HEK293 (cell line): ENCODE measurements at regions not wholly inside any gene's neighbourhood (a gene's known extent, or its start where the extent isn't known, plus 50 kb on each side); places are given as distances from the start of the nearest gene placed in this dataset.

Source experiments
- CTCF ChIA-PET: fragments of 350-600 bp; formaldehyde crosslinking; extraction: SDS; loops from one replicate; lab custom pipeline; 2021; ENCODE audit warnings: antibody characterized with exemption; lab: Yijun Ruan, JAX
- POLR2A ChIA-PET: fragments of 300-600 bp; formaldehyde crosslinking; extraction: SDS; loops from one replicate; lab custom pipeline; 2020; ENCODE audit warnings: antibody characterized with exemption, inconsistent platforms; lab: Yijun Ruan, JAX
- H3K27ac ChIP-seq: fragments of 200-500 bp; sonication (Bioruptor generic); 2 replicates; pipeline ENCODE4 v1.5.1; 2014; ENCODE audit warnings: low read depth, low read length, control low read depth, inconsistent platforms; ENCODE audit errors: extremely low read depth
- H3K36me3 ChIP-seq, 2 experiments: fragments of 200-500 bp in 1 of 2; sonication (Bioruptor generic) in 1 of 2; 1 replicate in 1 of 2; 2 replicates in 1 of 2; pipeline ENCODE4 v1.5.1; 2014 to 2017; ENCODE audit warnings: inconsistent platforms in 2 of 2, low read length in 2 of 2; ENCODE audit not compliant: control insufficient read depth in 2 of 2, insufficient read depth in 1 of 2
- H3K4me1 ChIP-seq: fragments of 200-500 bp; sonication (Bioruptor generic); 2 replicates; pipeline ENCODE4 v1.5.1; 2014; ENCODE audit warnings: mild to moderate bottlenecking, low read length, inconsistent platforms; ENCODE audit not compliant: control insufficient read depth, insufficient read depth
- H3K4me3 ChIP-seq: 2 replicates; pipeline ENCODE4 v1.5.1; 2011; ENCODE audit warnings: low read depth, mild to moderate bottlenecking, control low read depth, low read length, moderate library complexity
- H3K9me3 ChIP-seq: fragments of 200-500 bp; sonication (Bioruptor generic); 2 replicates; pipeline ENCODE4 v1.5.1; 2014; ENCODE audit warnings: low read depth, low read length, inconsistent platforms; ENCODE audit not compliant: control insufficient read depth, insufficient read depth
- BCL11B ChIP-seq: fragments of 450-650 bp; formaldehyde crosslinking; IDR thresholded peaks from 2 replicates; pipeline ENCODE4 v1.5.1; 2016; ENCODE audit warnings: low read depth, missing biosample characterization, missing genetic modification characterization
- GLI2 ChIP-seq: fragments of 450-650 bp; formaldehyde crosslinking; IDR thresholded peaks from 2 replicates; pipeline ENCODE4; 2017; ENCODE audit warnings: missing biosample characterization, missing genetic modification characterization, low read depth, borderline replicate concordance
- GLIS2 ChIP-seq: fragments of 450-650 bp; formaldehyde crosslinking; IDR thresholded peaks from 2 replicates; pipeline ENCODE4 v1.5.1; 2016; ENCODE audit warnings: missing biosample characterization, missing genetic modification characterization
- HOXD13 ChIP-seq: sonication (generic); formaldehyde crosslinking; IDR thresholded peaks from 2 replicates; pipeline ENCODE4 v1.8.0; 2022; ENCODE audit warnings: missing genetic modification reagents, borderline replicate concordance
- KLF9 ChIP-seq: fragments of 450-650 bp; formaldehyde crosslinking; IDR thresholded peaks from 2 replicates; pipeline ENCODE4 v1.5.1; 2016; ENCODE audit warnings: missing biosample characterization, missing genetic modification characterization, low read depth
- MZF1 ChIP-seq: fragments of 450-650 bp; formaldehyde crosslinking; IDR thresholded peaks from 2 replicates; pipeline ENCODE4 v1.5.1; 2017; ENCODE audit warnings: missing biosample characterization, missing genetic modification characterization, borderline replicate concordance
- OVOL3 ChIP-seq: fragments of 450-650 bp; formaldehyde crosslinking; IDR thresholded peaks from 2 replicates; pipeline ENCODE4 v1.5.1; 2016; ENCODE audit warnings: missing biosample characterization, missing genetic modification characterization
- REPIN1 ChIP-seq: fragments of 450-650 bp; formaldehyde crosslinking; IDR thresholded peaks from 2 replicates; pipeline ENCODE4 v1.5.1; 2017; ENCODE audit warnings: missing biosample characterization, missing genetic modification characterization, low read depth
- SP7 ChIP-seq: fragments of 450-650 bp; formaldehyde crosslinking; IDR thresholded peaks from 2 replicates; pipeline ENCODE4 v1.5.1; 2016; ENCODE audit warnings: missing biosample characterization, missing genetic modification characterization
- TCF7L2 ChIP-seq: IDR thresholded peaks from 2 replicates; pipeline ENCODE4 v1.6.1; 2011; ENCODE audit warnings: low read depth, mild to moderate bottlenecking, inconsistent platforms, low read length, moderate library complexity, borderline replicate concordance
- YY1 ChIP-seq: fragments of 450-650 bp; formaldehyde crosslinking; IDR thresholded peaks from 2 replicates; pipeline ENCODE4 v1.5.1; 2018; ENCODE audit warnings: missing biosample characterization, missing genetic modification characterization
- ZBTB17 ChIP-seq: fragments of 450-650 bp; formaldehyde crosslinking; IDR thresholded peaks from 2 replicates; pipeline ENCODE4 v1.5.1; 2016; ENCODE audit warnings: missing biosample characterization, missing genetic modification characterization
- ZBTB21 ChIP-seq: fragments of 450-650 bp; formaldehyde crosslinking; IDR thresholded peaks from 2 replicates; pipeline ENCODE4 v1.5.1; 2017; ENCODE audit warnings: missing biosample characterization, missing genetic modification characterization
- ZBTB48 ChIP-seq: fragments of 450-650 bp; formaldehyde crosslinking; IDR thresholded peaks from 2 replicates; pipeline ENCODE4 v1.5.1; 2016; ENCODE audit warnings: missing biosample characterization, missing genetic modification characterization
- ZNF10 ChIP-seq: fragments of 450-650 bp; formaldehyde crosslinking; IDR thresholded peaks from 2 replicates; pipeline ENCODE4 v1.5.1; 2017; ENCODE audit warnings: missing biosample characterization, missing genetic modification characterization
- ZNF132 ChIP-seq: fragments of 450-650 bp; formaldehyde crosslinking; IDR thresholded peaks from 2 replicates; pipeline ENCODE4 v1.5.1; 2017; ENCODE audit warnings: missing biosample characterization, missing genetic modification characterization, borderline replicate concordance
- ZNF561 ChIP-seq: fragments of 450-650 bp; IDR thresholded peaks from 2 replicates; pipeline ENCODE4 v1.5.1; 2018; ENCODE audit warnings: missing biosample characterization, missing genetic modification characterization, borderline replicate concordance
- ZNF571 ChIP-seq: fragments of 450-650 bp; formaldehyde crosslinking; IDR thresholded peaks from 2 replicates; pipeline ENCODE4 v1.5.0; 2017; ENCODE audit warnings: missing biosample characterization, missing genetic modification characterization
- ZNF658 ChIP-seq: fragments of 450-650 bp; formaldehyde crosslinking; IDR thresholded peaks from 2 replicates; pipeline ENCODE4; 2016; ENCODE audit warnings: missing biosample characterization, missing genetic modification characterization
- ZNF776 ChIP-seq: fragments of 450-650 bp; formaldehyde crosslinking; IDR thresholded peaks from 2 replicates; pipeline ENCODE4 v1.5.0; 2017; ENCODE audit warnings: missing biosample characterization, missing genetic modification characterization, borderline replicate concordance
- ZNF785 ChIP-seq: fragments of 450-650 bp; formaldehyde crosslinking; IDR thresholded peaks from 2 replicates; pipeline ENCODE4 v1.5.1; 2016; ENCODE audit warnings: missing biosample characterization, missing genetic modification characterization
- ZSCAN30 ChIP-seq: fragments of 450-650 bp; IDR thresholded peaks from 2 replicates; pipeline ENCODE4 v1.5.1; 2018; ENCODE audit warnings: missing biosample characterization, mild to moderate bottlenecking, missing genetic modification characterization, moderate library complexity
- TF ChIP-seq, protein P1 (sequence below): fragments of 450-650 bp; formaldehyde crosslinking; IDR thresholded peaks from 2 replicates; pipeline ENCODE4 v1.5.1; 2016; ENCODE audit warnings: missing biosample characterization, missing genetic modification characterization
- TF ChIP-seq, protein P2 (sequence below): fragments of 450-650 bp; formaldehyde crosslinking; conservative IDR thresholded peaks from 2 replicates; pipeline ENCODE4 v1.5.1; 2016; ENCODE audit warnings: low read depth, missing biosample characterization, missing genetic modification characterization
- TF ChIP-seq, protein P3 (sequence below): fragments of 450-650 bp; formaldehyde crosslinking; IDR thresholded peaks from 2 replicates; pipeline ENCODE4 v1.5.1; 2016; ENCODE audit warnings: missing biosample characterization, missing genetic modification characterization, low read depth

DNA sequence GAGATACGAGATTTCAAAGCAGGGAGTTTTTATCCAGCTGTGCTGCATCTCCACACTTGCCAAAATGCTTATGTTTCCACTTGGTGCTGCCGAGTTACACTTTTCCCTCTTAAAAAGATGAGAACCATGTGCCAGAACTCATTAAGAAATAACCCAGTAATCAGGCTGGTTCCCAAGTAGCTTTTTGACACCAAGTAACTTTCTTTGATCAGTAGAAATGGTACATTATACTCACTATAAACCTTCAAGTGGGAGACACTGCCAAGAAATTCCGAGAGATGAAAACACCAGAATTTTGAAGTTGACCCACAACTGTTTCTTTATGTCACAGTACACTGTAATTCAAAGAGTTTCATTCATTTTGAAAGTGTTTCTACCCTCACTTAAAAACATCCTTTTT is 164.6 kb upstream of the CCDC54 start:
- Histone ChIP-seq H3K36me3 (no peaks in the 10 kb centered on the region), H3K9me3 (no peaks in the 10 kb centered on the region), H3K4me1 (peaks cover 4% of the 10 kb centered on the region; the same call in 1 of the 2 replicates), H3K4me3 (no peak overlapping the region), H3K27ac (no peak overlapping the region)
- CTCF ChIA-PET = interaction anchor here (1.0 to 1.1 kb wide), 2 partner anchors 24 to 59 kb away, joined by 3 to 5 read pairs; no protein-coding TSS in a partner anchor
- TF ChIP-seq ZBTB17 (tag by site-specific recombination) (no peak), ZNF776 (no peak), ZSCAN30 (tag by site-specific recombination) (no peak), GLIS2 (no peak), ZNF571 (tag by site-specific recombination) (no peak), TCF7L2 (no peak), ZNF561 (tag by site-specific recombination) (no peak), ZBTB21 (tag by site-specific recombination) (no peak), BCL11B (no peak), ZNF10 (tag by site-specific recombination) (no peak), REPIN1 (tag by site-specific recombination) (no peak), SP7 (tag by site-specific recombination) (no peak), ZNF785 (tag by site-specific recombination) (no peak), YY1 (tag by site-specific recombination) (no peak), KLF9 (no peak), OVOL3 (tag by site-specific recombination) (no peak), GLI2 (tag by site-specific recombination) (no peak)
- TF ChIP-seq, protein P1, sequence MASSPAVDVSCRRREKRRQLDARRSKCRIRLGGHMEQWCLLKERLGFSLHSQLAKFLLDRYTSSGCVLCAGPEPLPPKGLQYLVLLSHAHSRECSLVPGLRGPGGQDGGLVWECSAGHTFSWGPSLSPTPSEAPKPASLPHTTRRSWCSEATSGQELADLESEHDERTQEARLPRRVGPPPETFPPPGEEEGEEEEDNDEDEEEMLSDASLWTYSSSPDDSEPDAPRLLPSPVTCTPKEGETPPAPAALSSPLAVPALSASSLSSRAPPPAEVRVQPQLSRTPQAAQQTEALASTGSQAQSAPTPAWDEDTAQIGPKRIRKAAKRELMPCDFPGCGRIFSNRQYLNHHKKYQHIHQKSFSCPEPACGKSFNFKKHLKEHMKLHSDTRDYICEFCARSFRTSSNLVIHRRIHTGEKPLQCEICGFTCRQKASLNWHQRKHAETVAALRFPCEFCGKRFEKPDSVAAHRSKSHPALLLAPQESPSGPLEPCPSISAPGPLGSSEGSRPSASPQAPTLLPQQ = no peak
- TF ChIP-seq, protein P2, sequence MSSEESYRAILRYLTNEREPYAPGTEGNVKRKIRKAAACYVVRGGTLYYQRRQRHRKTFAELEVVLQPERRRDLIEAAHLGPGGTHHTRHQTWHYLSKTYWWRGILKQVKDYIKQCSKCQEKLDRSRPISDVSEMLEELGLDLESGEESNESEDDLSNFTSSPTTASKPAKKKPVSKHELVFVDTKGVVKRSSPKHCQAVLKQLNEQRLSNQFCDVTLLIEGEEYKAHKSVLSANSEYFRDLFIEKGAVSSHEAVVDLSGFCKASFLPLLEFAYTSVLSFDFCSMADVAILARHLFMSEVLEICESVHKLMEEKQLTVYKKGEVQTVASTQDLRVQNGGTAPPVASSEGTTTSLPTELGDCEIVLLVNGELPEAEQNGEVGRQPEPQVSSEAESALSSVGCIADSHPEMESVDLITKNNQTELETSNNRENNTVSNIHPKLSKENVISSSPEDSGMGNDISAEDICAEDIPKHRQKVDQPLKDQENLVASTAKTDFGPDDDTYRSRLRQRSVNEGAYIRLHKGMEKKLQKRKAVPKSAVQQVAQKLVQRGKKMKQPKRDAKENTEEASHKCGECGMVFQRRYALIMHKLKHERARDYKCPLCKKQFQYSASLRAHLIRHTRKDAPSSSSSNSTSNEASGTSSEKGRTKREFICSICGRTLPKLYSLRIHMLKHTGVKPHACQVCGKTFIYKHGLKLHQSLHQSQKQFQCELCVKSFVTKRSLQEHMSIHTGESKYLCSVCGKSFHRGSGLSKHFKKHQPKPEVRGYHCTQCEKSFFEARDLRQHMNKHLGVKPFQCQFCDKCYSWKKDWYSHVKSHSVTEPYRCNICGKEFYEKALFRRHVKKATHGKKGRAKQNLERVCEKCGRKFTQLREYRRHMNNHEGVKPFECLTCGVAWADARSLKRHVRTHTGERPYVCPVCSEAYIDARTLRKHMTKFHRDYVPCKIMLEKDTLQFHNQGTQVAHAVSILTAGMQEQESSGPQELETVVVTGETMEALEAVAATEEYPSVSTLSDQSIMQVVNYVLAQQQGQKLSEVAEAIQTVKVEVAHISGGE = no peak
- TF ChIP-seq, protein P3, sequence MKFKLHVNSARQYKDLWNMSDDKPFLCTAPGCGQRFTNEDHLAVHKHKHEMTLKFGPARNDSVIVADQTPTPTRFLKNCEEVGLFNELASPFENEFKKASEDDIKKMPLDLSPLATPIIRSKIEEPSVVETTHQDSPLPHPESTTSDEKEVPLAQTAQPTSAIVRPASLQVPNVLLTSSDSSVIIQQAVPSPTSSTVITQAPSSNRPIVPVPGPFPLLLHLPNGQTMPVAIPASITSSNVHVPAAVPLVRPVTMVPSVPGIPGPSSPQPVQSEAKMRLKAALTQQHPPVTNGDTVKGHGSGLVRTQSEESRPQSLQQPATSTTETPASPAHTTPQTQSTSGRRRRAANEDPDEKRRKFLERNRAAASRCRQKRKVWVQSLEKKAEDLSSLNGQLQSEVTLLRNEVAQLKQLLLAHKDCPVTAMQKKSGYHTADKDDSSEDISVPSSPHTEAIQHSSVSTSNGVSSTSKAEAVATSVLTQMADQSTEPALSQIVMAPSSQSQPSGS (tag by site-specific recombination) = no peak
- TF ChIP-seq, all 188 proteins: peak for 0
- POLR2A ChIA-PET = no interaction called here

DNA sequence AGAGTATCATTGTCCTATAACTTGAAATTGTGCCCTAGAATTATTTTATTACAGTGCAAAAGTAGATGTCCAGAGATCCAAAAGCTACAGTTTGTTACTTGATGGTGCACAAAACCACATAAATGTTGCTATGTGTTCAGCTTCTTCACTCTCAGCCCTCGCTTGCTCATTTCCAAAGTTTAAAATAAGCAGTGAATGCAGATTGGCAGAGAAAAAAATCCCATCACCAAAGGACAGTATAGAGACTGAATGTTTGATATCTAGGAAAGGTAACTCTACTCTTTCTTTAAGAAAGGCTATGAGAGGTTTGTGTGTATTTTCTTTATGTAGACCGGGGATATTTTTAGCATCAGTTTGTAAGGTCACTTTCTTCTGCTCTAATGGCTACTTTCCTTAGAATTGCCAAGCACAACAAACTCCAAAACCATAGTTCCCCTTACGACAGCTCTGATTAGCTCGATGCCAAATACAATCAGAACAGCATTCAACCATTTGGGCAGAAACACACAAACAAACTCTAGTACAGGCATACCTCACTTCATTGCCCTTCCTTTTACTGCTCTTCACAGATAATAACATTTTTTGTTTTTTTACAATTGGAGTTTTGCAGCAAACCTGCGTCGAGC is 164.1 kb upstream of the CCDC54 start:
- POLR2A ChIA-PET = no interaction called here
- H3K4me1 ChIP-seq = 0 out of 2 replicates have a peak, but pooled peaks cover 3% of the 10 kb centered on the region
- no peak overlapping the region for H3K4me3 ChIP-seq
- TF ChIP-seq ZBTB48 (tag by site-specific recombination) = no peak
- TF ChIP-seq MZF1 (tag by site-specific recombination) = no peak
- TF ChIP-seq ZNF658 = no peak
- no peak for TF ChIP-seq ZNF132
- TF ChIP-seq HOXD13 (CRISPR knock-in tag) = no peak
- CTCF ChIA-PET = interaction anchor here (1.1 kb wide), 1 partner anchor 23 kb away, joined by 5 read pairs; no protein-coding TSS in a partner anchor
- no peaks in the 10 kb centered on the region for H3K9me3 ChIP-seq
- H3K36me3 ChIP-seq = no peaks in the 10 kb centered on the region
- H3K27ac ChIP-seq = no peak overlapping the region
